ENCODE measurements at regions not wholly inside any gene's neighbourhood (a gene's known extent, or its start where the extent isn't known, plus 50 kb on each side); places are given as distances from the start of the nearest gene placed in this dataset.

DNA sequence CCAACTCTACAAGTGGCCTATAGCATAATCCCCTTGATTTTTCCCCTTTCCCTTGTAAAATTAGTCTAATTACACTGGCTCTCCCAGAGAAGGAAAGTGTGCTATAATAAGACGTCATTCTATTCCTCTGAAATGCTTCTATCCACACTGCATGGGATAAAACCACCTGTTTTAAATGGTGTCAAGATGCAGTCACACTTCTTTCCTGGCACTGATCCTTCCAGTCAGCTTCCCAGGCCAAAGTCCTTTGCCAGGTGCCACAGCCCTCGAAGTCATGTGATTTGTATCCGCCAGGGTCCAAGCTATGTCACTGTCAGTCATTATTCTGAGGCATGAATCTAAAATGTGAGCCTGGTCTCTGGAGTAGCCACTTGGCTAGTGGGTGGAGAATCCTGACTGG is 169.0 kb upstream of the KIAA1217 start:
- no peak for DNase-seq

- DNase-seq = no peak
Measured at GRCh38 chr10:24041034-24041433, 167.9 kb upstream of the KIAA1217 start.

GRCh38 chr10:24041834-24042233 is 167.1 kb upstream of the KIAA1217 start:
- DNase-seq = no peak

GRCh38 chr10:24042884-24043283 is 166.1 kb upstream of the KIAA1217 start:
- no peak for DNase-seq

DNA sequence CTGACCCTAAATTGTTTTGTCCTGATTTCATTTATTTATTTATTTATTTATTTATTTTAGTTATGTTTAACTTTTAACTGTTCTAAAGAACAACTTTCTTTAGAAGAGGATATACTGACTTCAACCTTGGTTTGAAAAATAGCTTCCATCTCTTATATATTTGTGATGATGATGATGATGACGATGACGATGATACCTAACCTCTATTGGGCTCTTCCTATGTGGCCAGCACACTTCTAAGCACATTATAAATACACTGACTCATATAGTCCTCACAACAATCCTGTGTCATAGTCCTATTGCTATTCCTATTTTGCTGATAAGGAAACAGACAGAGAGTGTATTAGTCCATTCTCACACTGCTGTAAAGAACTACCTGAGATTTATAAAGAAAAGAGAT is 162.9 kb upstream of the KIAA1217 start:
- DNase-seq = no peak

DNA sequence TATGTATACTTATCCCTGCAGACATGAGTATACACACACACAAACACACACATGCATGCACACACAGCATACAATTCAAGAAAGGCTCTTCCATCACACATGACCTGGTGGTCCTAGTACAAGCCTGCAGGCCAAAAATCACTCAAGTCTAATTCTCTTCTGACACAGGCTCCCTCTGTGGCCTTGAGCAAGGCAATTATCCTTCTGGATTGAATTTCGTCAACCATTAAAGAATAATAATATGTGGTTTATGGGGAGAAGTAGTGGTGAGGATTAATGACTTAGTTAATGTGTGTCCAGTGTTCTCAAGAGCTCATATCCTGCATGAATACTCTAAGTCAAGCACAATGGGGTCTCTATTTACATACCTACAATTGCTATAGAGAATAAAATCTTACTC is 161.8 kb upstream of the KIAA1217 start:
- no peak for DNase-seq

DNA sequence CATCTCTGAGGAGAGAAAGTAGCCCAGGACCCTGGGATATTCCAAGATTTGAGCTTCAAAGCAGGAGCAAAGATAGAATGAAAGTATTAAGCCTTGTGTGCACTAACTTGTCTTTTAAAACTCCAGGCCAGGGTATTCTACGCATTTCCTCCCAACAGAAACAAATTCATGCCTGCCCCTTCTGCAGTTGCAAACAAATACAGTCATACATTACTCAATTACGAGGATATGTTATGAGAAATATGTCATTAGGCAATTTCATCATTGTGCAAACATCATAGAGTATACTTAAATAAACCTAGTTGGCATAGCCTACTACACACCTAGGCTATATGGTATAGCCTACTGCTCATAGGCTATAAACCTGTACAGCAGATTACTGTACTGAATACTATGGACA is 154.5 kb upstream of the KIAA1217 start:
- DNase-seq = no peak

- DNase-seq = no peak
Measured at GRCh38 chr10:24080207-24080606, 128.7 kb upstream of the KIAA1217 start.

- DNase-seq = no peak
Measured at GRCh38 chr10:24086296-24087086, 122.4 kb upstream of the KIAA1217 start.

- DNase-seq = no peak
Measured at GRCh38 chr10:24091256-24091655, 117.7 kb upstream of the KIAA1217 start.

GRCh38 chr10:24096281-24096680 is 112.7 kb upstream of the KIAA1217 start:
- DNase-seq = no peak

DNA sequence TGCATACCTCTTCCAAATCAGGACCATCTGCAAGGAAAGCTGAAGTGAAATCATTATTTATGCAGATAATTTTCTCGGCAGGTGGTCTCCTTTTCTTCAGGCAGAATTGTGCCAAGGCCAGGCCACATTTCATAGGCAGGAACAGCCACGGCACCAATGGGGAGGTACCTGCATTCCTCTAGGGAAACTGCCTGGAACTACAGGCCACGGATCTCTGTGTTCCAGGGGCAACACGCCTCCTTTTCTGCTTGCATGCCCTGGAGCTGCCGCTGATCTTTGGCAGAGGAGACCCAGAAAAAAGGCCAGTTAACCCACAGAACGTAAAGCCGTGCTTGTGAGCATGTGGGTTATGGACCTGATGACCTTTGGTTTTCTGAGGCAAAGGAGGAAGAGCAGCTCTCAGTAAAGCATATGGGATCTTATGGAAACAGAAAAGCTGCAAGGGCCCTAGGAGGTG is 111.2 kb upstream of the KIAA1217 start:
- no peak for DNase-seq

- DNase-seq = no peak
Measured at GRCh38 chr10:24104895-24105294, 104.0 kb upstream of the KIAA1217 start.

- DNase-seq = no peak
Measured at GRCh38 chr10:24113901-24114300, 95.0 kb upstream of the KIAA1217 start.

DNA sequence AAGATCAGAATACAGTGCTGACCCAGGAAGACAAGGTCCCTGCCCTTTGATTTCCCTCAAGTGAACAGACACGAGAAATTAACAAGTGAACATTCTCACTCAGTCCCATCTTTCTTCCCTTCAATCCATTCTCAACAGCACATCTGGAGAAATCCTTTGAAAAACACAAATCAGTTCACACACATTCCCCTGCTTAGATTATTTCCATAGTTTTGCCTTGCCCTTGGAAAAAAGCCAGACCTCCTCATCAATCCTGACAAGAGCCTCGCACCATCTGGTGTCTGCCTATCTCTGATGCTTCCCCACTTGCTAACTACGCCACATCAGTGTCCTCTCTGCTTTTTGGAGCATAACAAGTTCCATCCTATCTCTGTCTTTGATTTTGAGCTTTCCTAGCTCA is 94.4 kb upstream of the KIAA1217 start:
- no peak for DNase-seq

GRCh38 chr10:24115403-24115802 is 93.5 kb upstream of the KIAA1217 start:
- no peak for DNase-seq

- no peak for DNase-seq
Measured at GRCh38 chr10:24118246-24118645, 90.7 kb upstream of the KIAA1217 start.

DNA sequence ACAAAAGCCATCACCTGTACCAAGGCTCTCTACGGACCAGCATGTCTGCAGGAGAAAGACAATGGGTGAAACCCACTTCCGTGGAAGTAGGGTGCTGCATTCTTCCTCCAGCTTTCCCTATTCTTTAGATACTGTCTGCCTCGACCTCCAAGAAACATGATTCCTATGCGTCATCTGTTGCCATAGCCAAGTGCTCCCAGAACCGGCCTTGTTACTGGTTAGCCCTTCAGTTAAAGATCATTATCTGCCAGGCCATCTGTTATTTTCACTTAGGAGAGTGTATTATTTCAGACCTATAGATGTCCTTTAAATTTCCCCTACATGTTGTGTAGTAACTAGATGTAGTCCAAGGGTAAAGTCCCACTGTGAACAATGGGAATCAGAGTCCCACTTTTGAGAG is 89.0 kb upstream of the KIAA1217 start:
- DNase-seq = no peak

DNA sequence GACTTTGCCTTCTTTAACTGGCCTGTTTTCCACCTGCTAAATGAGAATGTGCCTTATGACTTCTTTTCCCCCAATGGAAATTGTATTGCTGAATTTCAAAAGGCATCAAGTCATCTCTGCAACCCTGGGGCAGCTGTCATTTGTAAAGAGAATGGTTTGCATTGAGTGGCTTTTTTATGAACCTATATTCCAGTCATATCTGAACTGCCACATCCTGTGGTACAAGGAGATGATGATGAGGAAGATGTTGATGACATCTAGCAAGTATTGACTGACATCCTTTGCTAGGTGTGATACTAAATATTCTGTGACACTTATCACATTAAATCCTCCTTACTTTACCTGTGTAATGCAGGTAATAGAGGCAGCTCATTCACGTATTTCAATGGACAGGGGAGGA is 88.3 kb upstream of the KIAA1217 start:
- DNase-seq = no peak

DNA sequence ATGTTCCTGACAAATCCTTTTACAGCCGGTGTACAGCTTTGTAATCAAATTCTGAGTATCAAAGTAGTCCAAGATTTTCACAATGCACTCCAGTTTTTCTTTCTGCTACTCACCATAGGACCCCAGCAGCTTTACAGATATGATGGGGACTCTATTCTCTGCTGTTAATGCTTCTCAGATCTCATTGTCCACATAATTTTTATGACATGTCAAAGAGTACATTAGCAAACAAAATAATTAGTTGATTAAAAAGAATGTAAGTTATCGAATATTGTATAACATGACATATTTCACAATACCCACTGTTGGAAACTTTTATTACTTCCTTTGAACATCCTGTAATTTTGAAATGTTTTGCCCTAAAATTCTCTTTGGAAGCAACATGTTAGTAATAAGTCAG is 81.4 kb upstream of the KIAA1217 start:
- no peak for DNase-seq

- no peak for DNase-seq
Measured at GRCh38 chr10:24128066-24128730, 80.7 kb upstream of the KIAA1217 start.

DNA sequence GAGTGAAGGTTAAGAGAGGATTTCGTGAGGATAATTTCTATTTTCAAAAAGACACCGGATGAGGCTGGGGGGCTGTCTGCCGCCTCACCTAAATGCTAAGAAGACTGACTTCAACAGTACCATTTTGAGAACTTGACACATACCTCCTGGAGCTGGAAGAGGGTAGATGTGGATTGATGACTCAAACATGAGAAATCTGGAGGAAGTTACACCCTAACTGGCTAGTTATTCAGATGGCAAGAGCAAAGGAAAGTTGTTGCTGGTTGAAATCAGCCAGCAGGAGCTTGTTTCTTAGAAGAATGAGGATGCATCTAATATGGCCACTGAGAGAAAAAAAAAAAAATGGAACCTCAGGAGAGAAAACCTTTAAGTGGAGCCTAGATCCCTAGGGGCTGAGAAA is 76.2 kb upstream of the KIAA1217 start:
- DNase-seq = no peak

- DNase-seq = no peak
Measured at GRCh38 chr10:24133835-24134234, 75.1 kb upstream of the KIAA1217 start.

GRCh38 chr10:24136070-24136469 is 72.9 kb upstream of the KIAA1217 start:
- DNase-seq = no peak

All from inflammatory macrophage (primary cell).